ENCODE measurements at regions not wholly inside any gene's neighbourhood (a gene's known extent, or its start where the extent isn't known, plus 50 kb on each side); places are given as distances from the start of the nearest gene placed in this dataset.

GRCh38 chr4:153945704-153946103 lies 156.8 kb upstream of the SFRP2 start:
- H3K36me3 ChIP-seq (ENCODE audit: insufficient read depth, low read length), result no peaks in the 10 kb centered on the region
- H3K4me1 ChIP-seq (ENCODE audit: insufficient read depth, low read length), result no peaks in the 10 kb centered on the region
- no peak overlapping the region for H3K4me3 ChIP-seq (ENCODE audit: low read depth in 1 of 2, low read length in 2 of 2)
- H3K27me3 ChIP-seq (ENCODE audit: control insufficient read depth in 1 of 2, insufficient read depth in 2 of 2, low read length in 2 of 2), result no peaks in the 10 kb centered on the region
- no peak overlapping the region for H3K27ac ChIP-seq (ENCODE audit: low read depth, low read length)
- no peaks in the 10 kb centered on the region for H3K9me3 ChIP-seq (ENCODE audit: low read length)
- H3K9ac ChIP-seq (ENCODE audit: low read length), result no peak overlapping the region

GRCh38 chr4:153943738-153944415 lies 155.0 kb upstream of the SFRP2 start:
- Histone ChIP-seq H3K27me3 (ENCODE audit: control insufficient read depth in 1 of 2, insufficient read depth in 2 of 2, low read length in 2 of 2) (no peaks in the 10 kb centered on the region), H3K4me3 (ENCODE audit: low read depth in 1 of 2, low read length in 2 of 2) (no peak overlapping the region), H3K4me1 (ENCODE audit: insufficient read depth, low read length) (no peaks in the 10 kb centered on the region), H3K36me3 (ENCODE audit: insufficient read depth, low read length) (no peaks in the 10 kb centered on the region), H3K27ac (ENCODE audit: low read depth, low read length) (no peak overlapping the region), H3K9ac (ENCODE audit: low read length) (no peak overlapping the region), H3K9me3 (ENCODE audit: low read length) (no peaks in the 10 kb centered on the region)

DNA sequence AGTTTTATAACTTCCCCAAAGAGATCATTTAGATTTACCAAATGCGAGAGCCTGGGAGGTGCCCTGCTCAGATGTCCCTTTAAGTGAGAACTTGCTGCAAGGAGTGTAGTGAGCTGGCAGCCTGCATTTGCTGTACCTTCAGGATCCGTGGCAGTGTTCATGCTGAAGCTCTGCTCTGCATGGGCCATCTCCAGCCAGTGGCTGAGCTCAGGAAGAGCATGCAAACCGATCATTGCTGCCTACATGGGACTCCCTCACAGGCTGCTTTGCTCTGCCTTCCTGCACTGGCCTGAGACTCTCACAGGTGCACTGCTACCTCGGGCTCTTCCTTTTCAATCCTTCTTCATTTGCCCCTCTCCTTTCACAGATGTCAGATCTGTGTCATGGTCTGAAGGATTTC lies 152.0 kb upstream of the SFRP2 start:
- Histone ChIP-seq H3K36me3 (ENCODE audit: insufficient read depth, low read length) (no peaks in the 10 kb centered on the region), H3K9me3 (ENCODE audit: low read length) (no peaks in the 10 kb centered on the region), H3K9ac (ENCODE audit: low read length) (no peak overlapping the region), H3K4me3 (ENCODE audit: low read depth in 1 of 2, low read length in 2 of 2) (no peak overlapping the region), H3K27me3 (ENCODE audit: control insufficient read depth in 1 of 2, insufficient read depth in 2 of 2, low read length in 2 of 2) (no peaks in the 10 kb centered on the region), H3K4me1 (ENCODE audit: insufficient read depth, low read length) (no peaks in the 10 kb centered on the region), H3K27ac (ENCODE audit: low read depth, low read length) (no peak overlapping the region)

DNA sequence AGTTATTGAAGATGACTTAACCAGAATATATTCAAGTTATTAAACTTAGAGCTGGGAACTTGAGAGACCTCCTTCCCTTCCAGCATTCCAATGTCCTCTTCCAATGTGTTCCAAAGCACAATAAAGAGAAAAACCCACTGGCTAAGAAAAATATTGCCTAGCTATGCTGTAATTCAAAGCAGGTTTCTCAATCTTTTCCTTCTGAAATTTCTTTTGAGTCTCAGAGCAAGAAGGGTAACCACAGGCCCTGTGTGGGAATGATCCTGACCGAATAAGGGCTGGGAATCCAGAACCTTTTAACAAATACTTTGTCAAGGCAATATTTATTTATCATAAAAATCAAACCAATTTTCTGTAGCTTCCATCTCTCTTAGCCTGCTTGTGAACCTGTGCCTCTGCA lies 150.7 kb upstream of the SFRP2 start:
- H3K27ac ChIP-seq (ENCODE audit: low read depth, low read length), result no peak overlapping the region
- H3K4me3 ChIP-seq (ENCODE audit: low read depth in 1 of 2, low read length in 2 of 2), result no peak overlapping the region
- H3K9ac ChIP-seq (ENCODE audit: low read length), result no peak overlapping the region
- no peaks in the 10 kb centered on the region for H3K27me3 ChIP-seq (ENCODE audit: control insufficient read depth in 1 of 2, insufficient read depth in 2 of 2, low read length in 2 of 2)
- H3K36me3 ChIP-seq (ENCODE audit: insufficient read depth, low read length), result no peaks in the 10 kb centered on the region
- no peaks in the 10 kb centered on the region for H3K4me1 ChIP-seq (ENCODE audit: insufficient read depth, low read length)
- H3K9me3 ChIP-seq (ENCODE audit: low read length), result no peaks in the 10 kb centered on the region

DNA sequence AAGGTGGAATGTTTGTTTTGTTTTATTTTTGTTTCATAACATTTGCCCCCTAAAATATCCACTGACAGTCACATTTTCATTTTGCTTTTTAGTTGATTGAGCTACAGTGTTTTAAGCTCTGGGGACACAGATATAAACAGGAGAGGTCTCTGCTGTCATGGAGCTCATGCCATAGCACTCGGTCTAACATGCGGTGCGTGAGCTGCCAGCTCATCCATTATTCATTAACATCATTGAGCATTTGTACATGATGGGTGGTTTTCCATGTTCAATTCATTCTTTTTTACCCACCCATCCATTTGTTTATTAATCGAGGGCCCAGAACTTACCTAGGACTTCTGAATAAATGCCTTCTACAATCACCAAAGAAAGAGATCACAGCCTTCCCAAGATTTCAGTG lies 150.1 kb upstream of the SFRP2 start:
- no peaks in the 10 kb centered on the region for H3K27me3 ChIP-seq (ENCODE audit: control insufficient read depth in 1 of 2, insufficient read depth in 2 of 2, low read length in 2 of 2)
- no peak overlapping the region for H3K27ac ChIP-seq (ENCODE audit: low read depth, low read length)
- H3K9me3 ChIP-seq (ENCODE audit: low read length), result no peaks in the 10 kb centered on the region
- H3K4me3 ChIP-seq (ENCODE audit: low read depth in 1 of 2, low read length in 2 of 2), result no peak overlapping the region
- H3K4me1 ChIP-seq (ENCODE audit: insufficient read depth, low read length), result no peaks in the 10 kb centered on the region
- H3K36me3 ChIP-seq (ENCODE audit: insufficient read depth, low read length), result no peaks in the 10 kb centered on the region
- no peak overlapping the region for H3K9ac ChIP-seq (ENCODE audit: low read length)

DNA sequence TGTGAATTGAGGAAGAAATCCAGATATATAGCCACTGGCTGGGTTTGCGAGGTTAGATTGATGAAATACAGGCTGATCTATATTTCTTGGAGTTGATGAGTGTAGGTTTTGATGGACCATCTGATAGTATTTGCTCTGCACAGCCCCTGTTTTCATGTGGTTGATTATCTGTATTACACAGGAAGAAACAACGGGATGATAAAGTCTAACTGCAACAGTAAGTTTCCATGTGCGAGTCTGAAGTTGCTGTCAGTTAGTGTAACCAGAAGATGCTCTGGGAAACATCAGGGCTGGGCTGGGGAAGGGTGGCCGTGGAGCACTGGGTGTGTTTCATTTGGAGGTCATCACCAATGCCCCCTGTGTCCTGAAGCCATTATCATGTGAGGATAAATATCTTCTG lies 148.4 kb upstream of the SFRP2 start:
- Histone ChIP-seq H3K27ac (ENCODE audit: low read depth, low read length) (no peak overlapping the region), H3K9me3 (ENCODE audit: low read length) (no peaks in the 10 kb centered on the region), H3K36me3 (ENCODE audit: insufficient read depth, low read length) (no peaks in the 10 kb centered on the region), H3K27me3 (ENCODE audit: control insufficient read depth in 1 of 2, insufficient read depth in 2 of 2, low read length in 2 of 2) (no peaks in the 10 kb centered on the region), H3K9ac (ENCODE audit: low read length) (no peak overlapping the region), H3K4me3 (ENCODE audit: low read depth in 1 of 2, low read length in 2 of 2) (no peak overlapping the region), H3K4me1 (ENCODE audit: insufficient read depth, low read length) (peaks cover 10% of the 10 kb centered on the region)

GRCh38 chr4:153936121-153936520 lies 147.2 kb upstream of the SFRP2 start:
- Histone ChIP-seq H3K9ac (ENCODE audit: low read length) (no peak overlapping the region), H3K27me3 (ENCODE audit: control insufficient read depth in 1 of 2, insufficient read depth in 2 of 2, low read length in 2 of 2) (no peaks in the 10 kb centered on the region), H3K4me1 (ENCODE audit: insufficient read depth, low read length) (peaks cover 10% of the 10 kb centered on the region), H3K4me3 (ENCODE audit: low read depth in 1 of 2, low read length in 2 of 2) (no peak overlapping the region), H3K9me3 (ENCODE audit: low read length) (no peaks in the 10 kb centered on the region), H3K36me3 (ENCODE audit: insufficient read depth, low read length) (no peaks in the 10 kb centered on the region), H3K27ac (ENCODE audit: low read depth, low read length) (no peak overlapping the region)

- Histone ChIP-seq H3K4me1 (ENCODE audit: insufficient read depth, low read length) (peaks cover 10% of the 10 kb centered on the region), H3K36me3 (ENCODE audit: insufficient read depth, low read length) (no peaks in the 10 kb centered on the region), H3K27ac (ENCODE audit: low read depth, low read length) (no peak overlapping the region), H3K27me3 (ENCODE audit: control insufficient read depth in 1 of 2, insufficient read depth in 2 of 2, low read length in 2 of 2) (no peaks in the 10 kb centered on the region), H3K9ac (ENCODE audit: low read length) (no peak overlapping the region), H3K4me3 (ENCODE audit: low read depth in 1 of 2, low read length in 2 of 2) (no peak overlapping the region), H3K9me3 (ENCODE audit: low read length) (no peaks in the 10 kb centered on the region)
These were observed 145.8 kb upstream of the SFRP2 start for GRCh38 chr4:153934688-153935017.

- no peak overlapping the region for H3K9ac ChIP-seq (ENCODE audit: low read length)
- peaks cover 10% of the 10 kb centered on the region for H3K4me1 ChIP-seq (ENCODE audit: insufficient read depth, low read length)
- no peaks in the 10 kb centered on the region for H3K36me3 ChIP-seq (ENCODE audit: insufficient read depth, low read length)
- H3K9me3 ChIP-seq (ENCODE audit: low read length), result no peaks in the 10 kb centered on the region
- no peaks in the 10 kb centered on the region for H3K27me3 ChIP-seq (ENCODE audit: control insufficient read depth in 1 of 2, insufficient read depth in 2 of 2, low read length in 2 of 2)
- H3K27ac ChIP-seq (ENCODE audit: low read depth, low read length), result no peak overlapping the region
- no peak overlapping the region for H3K4me3 ChIP-seq (ENCODE audit: low read depth in 1 of 2, low read length in 2 of 2)
These were observed 145.2 kb upstream of the SFRP2 start for GRCh38 chr4:153933915-153934687.

DNA sequence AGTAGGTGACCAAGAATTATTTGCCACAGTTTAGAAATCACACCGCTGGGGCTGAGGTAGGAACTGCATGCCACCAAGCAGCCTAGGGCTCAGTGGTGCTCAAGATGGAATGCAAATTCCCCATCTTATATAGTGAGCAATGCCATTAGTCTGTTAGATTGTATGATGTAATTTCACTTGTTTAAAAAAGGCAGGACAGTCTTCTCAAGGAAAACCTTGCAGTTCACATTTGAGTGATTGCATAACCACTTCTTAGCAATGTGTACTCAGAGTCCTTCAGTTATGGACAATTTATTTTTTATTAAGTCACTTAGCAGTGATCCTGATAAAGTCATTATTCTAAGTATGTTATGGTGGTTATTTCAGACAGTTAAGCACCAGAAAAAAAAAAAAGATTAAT lies 142.9 kb upstream of the SFRP2 start:
- no peaks in the 10 kb centered on the region for H3K27me3 ChIP-seq (ENCODE audit: control insufficient read depth in 1 of 2, insufficient read depth in 2 of 2, low read length in 2 of 2)
- H3K9me3 ChIP-seq (ENCODE audit: low read length), result no peaks in the 10 kb centered on the region
- H3K27ac ChIP-seq (ENCODE audit: low read depth, low read length), result no peak overlapping the region
- H3K36me3 ChIP-seq (ENCODE audit: insufficient read depth, low read length), result no peaks in the 10 kb centered on the region
- H3K4me3 ChIP-seq (ENCODE audit: low read depth in 1 of 2, low read length in 2 of 2), result no peak overlapping the region
- peaks cover 10% of the 10 kb centered on the region for H3K4me1 ChIP-seq (ENCODE audit: insufficient read depth, low read length)
- no peak overlapping the region for H3K9ac ChIP-seq (ENCODE audit: low read length)

GRCh38 chr4:153929675-153930074 lies 140.8 kb upstream of the SFRP2 start:
- H3K4me1 ChIP-seq (ENCODE audit: insufficient read depth, low read length), result peaks cover 10% of the 10 kb centered on the region
- H3K27me3 ChIP-seq (ENCODE audit: control insufficient read depth in 1 of 2, insufficient read depth in 2 of 2, low read length in 2 of 2), result no peaks in the 10 kb centered on the region
- no peak overlapping the region for H3K9ac ChIP-seq (ENCODE audit: low read length)
- no peak overlapping the region for H3K27ac ChIP-seq (ENCODE audit: low read depth, low read length)
- H3K36me3 ChIP-seq (ENCODE audit: insufficient read depth, low read length), result no peaks in the 10 kb centered on the region
- no peak overlapping the region for H3K4me3 ChIP-seq (ENCODE audit: low read depth in 1 of 2, low read length in 2 of 2)
- no peaks in the 10 kb centered on the region for H3K9me3 ChIP-seq (ENCODE audit: low read length)

DNA sequence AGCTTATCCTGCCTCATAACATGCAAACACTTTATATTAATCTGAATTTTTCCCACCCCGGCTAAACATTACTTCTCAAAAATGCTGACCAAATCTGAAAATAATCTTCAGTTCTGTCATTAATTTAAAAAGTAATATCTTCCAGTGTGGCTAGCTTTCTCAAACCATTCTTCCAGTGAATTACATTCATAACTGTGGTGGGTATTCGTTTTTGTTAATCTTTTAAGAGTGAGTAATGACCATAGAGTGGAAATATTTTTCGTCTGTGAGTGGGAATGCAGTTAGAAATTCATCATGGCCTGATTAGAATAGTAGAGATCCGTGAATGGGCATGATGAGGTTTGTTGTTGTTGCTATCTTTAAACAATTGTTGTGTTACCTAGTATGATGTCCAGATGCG lies 138.6 kb upstream of the SFRP2 start:
- no peaks in the 10 kb centered on the region for H3K36me3 ChIP-seq (ENCODE audit: insufficient read depth, low read length)
- H3K4me3 ChIP-seq (ENCODE audit: low read depth in 1 of 2, low read length in 2 of 2), result no peak overlapping the region
- no peaks in the 10 kb centered on the region for H3K27me3 ChIP-seq (ENCODE audit: control insufficient read depth in 1 of 2, insufficient read depth in 2 of 2, low read length in 2 of 2)
- H3K9ac ChIP-seq (ENCODE audit: low read length), result no peak overlapping the region
- H3K9me3 ChIP-seq (ENCODE audit: low read length), result no peaks in the 10 kb centered on the region
- no peak overlapping the region for H3K27ac ChIP-seq (ENCODE audit: low read depth, low read length)
- no peaks in the 10 kb centered on the region for H3K4me1 ChIP-seq (ENCODE audit: insufficient read depth, low read length)

Measured in muscle layer of colon (tissue), 2 donors.